ENCODE measurements at regions not wholly inside any gene's neighbourhood (a gene's known extent, or its start where the extent isn't known, plus 50 kb on each side); places are given as distances from the start of the nearest gene placed in this dataset.

- Histone ChIP-seq H2BK20ac (ENCODE audit: low read length) (no peak overlapping the region), H3K23ac (ENCODE audit: insufficient read length) (no peak overlapping the region), H2AK5ac (ENCODE audit: low read depth, low read length) (no peak overlapping the region), H3K36me3 (ENCODE audit: control insufficient read depth in 2 of 4, insufficient read depth in 4 of 4, low read length in 3 of 4) (no peaks in the 10 kb centered on the region), H3K79me2 (ENCODE audit: control insufficient read depth in 1 of 2, insufficient read depth in 2 of 2, low read length in 2 of 2) (no peaks in the 10 kb centered on the region), H3K23me2 (ENCODE audit: low read depth, low read length) (no peaks in the 10 kb centered on the region), H3K4me3 (ENCODE audit: extremely low read depth in 1 of 4, insufficient read depth in 2 of 4, low read depth in 3 of 4, low read length in 4 of 4) (no peak overlapping the region), H3K27me3 (replicated peaks in 1 of 4; ENCODE audit: control insufficient read depth in 3 of 4, extremely low read depth in 1 of 4, insufficient read depth in 3 of 4, low read length in 3 of 4) (peaks cover 70 to 83% (median 79%) of the 10 kb centered on the region in 4 experiments), H2BK5ac (ENCODE audit: low read depth, low read length) (no peak overlapping the region), H3K18ac (ENCODE audit: extremely low read depth, low read length) (no peak overlapping the region), H3K4me1 (replicated peaks in 1 of 4; ENCODE audit: control insufficient read depth in 3 of 4, insufficient read depth in 4 of 4, low read length in 3 of 4) (no peaks in the 10 kb centered on the region; a peak in 2 of 7 replicates), H3K9ac (replicated peaks in 1 of 4; ENCODE audit: extremely low read depth in 1 of 4, low read depth in 3 of 4, low read length in 3 of 4) (no peak overlapping the region), H3K79me1 (ENCODE audit: low read depth, low read length) (no peaks in the 10 kb centered on the region), H3K56ac (replicated peaks; ENCODE audit: insufficient read length, low read depth, low read length) (no peak overlapping the region), H4K91ac (replicated peaks; ENCODE audit: insufficient read length, low read length) (no peak overlapping the region), H2BK12ac (ENCODE audit: low read depth, low read length) (no peak overlapping the region), H4K5ac (ENCODE audit: insufficient read length, low read depth, low read length) (no peak overlapping the region), H2BK120ac (replicated peaks; ENCODE audit: low read depth, low read length) (no peak overlapping the region), H3K14ac (ENCODE audit: insufficient read length) (no peak overlapping the region), H2AFZ (ENCODE audit: low read length) (no peak overlapping the region), H3K27ac (ENCODE audit: low read depth, low read length) (no peak overlapping the region), H4K8ac (ENCODE audit: extremely low read depth, insufficient read depth, low read length) (no peak overlapping the region), H3K4me2 (ENCODE audit: insufficient read depth in 1 of 2, low read depth in 2 of 2, low read length in 2 of 2) (no peak overlapping the region), H3K4ac (replicated peaks; ENCODE audit: insufficient read length, low read depth, low read length) (no peak overlapping the region), H2BK15ac (ENCODE audit: low read length) (no peak overlapping the region), H3K9me3 (ENCODE audit: insufficient read depth in 2 of 2, low read depth in 1 of 2, low read length in 1 of 2) (0 out of 4 replicates have a peak, but pooled peaks cover 0 to 3% of the 10 kb centered on the region in 2 experiments), H4K20me1 (replicated peaks in 1 of 2; ENCODE audit: control insufficient read depth in 1 of 2, insufficient read depth in 2 of 2, low read length in 2 of 2) (peaks cover 5 to 20% of the 10 kb centered on the region in 2 experiments)
- 85% methylated on average over 1 of the region's 1 CpG; no CpG with 5 or more reads in 1 of the 2 experiments for WGBS, 2 experiments (ENCODE audit: extremely low coverage in 1 of 2, insufficient coverage in 1 of 2, insufficient read length in 1 of 2, insufficient replicate concordance in 2 of 2, low coverage in 1 of 2, low lambda C conversion rate in 2 of 2, missing lambda C conversion rate in 1 of 2)
- DNase-seq (ENCODE audit: low read depth in 1 of 2, low spot score in 2 of 2) (no peak), FAIRE-seq (no peak)
- CTCF ChIA-PET (ENCODE audit: partially characterized antibody) = interaction anchor here (0.6 to 1.1 kb wide), 4 partner anchors 25 to 49 kb away, joined by 3 read pairs; no protein-coding TSS in a partner anchor
- POLR2A ChIA-PET (ENCODE audit: partially characterized antibody) = interaction anchor here (1.2 kb wide), 1 partner anchor 62 kb away, joined by 3 read pairs; no protein-coding TSS in a partner anchor
- TF ChIP-seq TCF12 (IDR thresholded peaks at IDR 0.05; ENCODE audit: low read depth, low read length) (no peak), YY1 (IDR thresholded peaks at IDR 0.05; ENCODE audit: low read depth, low read length) (no peak), ATF3 (IDR thresholded peaks at IDR 0.05; ENCODE audit: insufficient read depth, low read depth, low read length) (no peak), KDM4A (IDR thresholded peaks at IDR 0.05; ENCODE audit: low read depth, low read length, severe bottlenecking) (no peak), BRCA1 (IDR thresholded peaks at IDR 0.05; ENCODE audit: low read depth, low read length) (no peak), SUZ12 (IDR thresholded peaks at IDR 0.05; ENCODE audit: low read length) (no peak), TAF1 (IDR thresholded peaks at IDR 0.05; ENCODE audit: low read depth, low read length) (no peak), SP2 (IDR thresholded peaks at IDR 0.05; ENCODE audit: low read length) (no peak), RNF2 (IDR thresholded peaks at IDR 0.05; ENCODE audit: borderline replicate concordance, low read depth, low read length, missing control alignments, poor library complexity, severe bottlenecking) (no peak), KDM1A (IDR thresholded peaks at IDR 0.05; ENCODE audit: borderline replicate concordance, low read length) (no peak), SAP30 (IDR thresholded peaks at IDR 0.05; ENCODE audit: insufficient read depth, insufficient replicate concordance, low read length) (no peak), SP4 (IDR thresholded peaks at IDR 0.05; ENCODE audit: low read length) (no peak)
These were observed 52.8 kb upstream of the ZFAND3 start for GRCh38 chr6:37766717-37767116.
